GM19455 (cell line): ENCODE measurements at regions not wholly inside any gene's neighbourhood (a gene's known extent, or its start where the extent isn't known, plus 50 kb on each side); places are given as distances from the start of the nearest gene placed in this dataset.
"Not testable (repeated sequence)": the region's sequence is repeated elsewhere in the genome, so short reads cannot be mapped to it uniquely, and the experiment has no call there.

Source experiments
- ATAC-seq: cut with Tn5 transposase; IDR thresholded peaks from one replicate; pipeline ENCODE4 v1.9.1; 2021; ENCODE audit not compliant: unreplicated experiment

DNA sequence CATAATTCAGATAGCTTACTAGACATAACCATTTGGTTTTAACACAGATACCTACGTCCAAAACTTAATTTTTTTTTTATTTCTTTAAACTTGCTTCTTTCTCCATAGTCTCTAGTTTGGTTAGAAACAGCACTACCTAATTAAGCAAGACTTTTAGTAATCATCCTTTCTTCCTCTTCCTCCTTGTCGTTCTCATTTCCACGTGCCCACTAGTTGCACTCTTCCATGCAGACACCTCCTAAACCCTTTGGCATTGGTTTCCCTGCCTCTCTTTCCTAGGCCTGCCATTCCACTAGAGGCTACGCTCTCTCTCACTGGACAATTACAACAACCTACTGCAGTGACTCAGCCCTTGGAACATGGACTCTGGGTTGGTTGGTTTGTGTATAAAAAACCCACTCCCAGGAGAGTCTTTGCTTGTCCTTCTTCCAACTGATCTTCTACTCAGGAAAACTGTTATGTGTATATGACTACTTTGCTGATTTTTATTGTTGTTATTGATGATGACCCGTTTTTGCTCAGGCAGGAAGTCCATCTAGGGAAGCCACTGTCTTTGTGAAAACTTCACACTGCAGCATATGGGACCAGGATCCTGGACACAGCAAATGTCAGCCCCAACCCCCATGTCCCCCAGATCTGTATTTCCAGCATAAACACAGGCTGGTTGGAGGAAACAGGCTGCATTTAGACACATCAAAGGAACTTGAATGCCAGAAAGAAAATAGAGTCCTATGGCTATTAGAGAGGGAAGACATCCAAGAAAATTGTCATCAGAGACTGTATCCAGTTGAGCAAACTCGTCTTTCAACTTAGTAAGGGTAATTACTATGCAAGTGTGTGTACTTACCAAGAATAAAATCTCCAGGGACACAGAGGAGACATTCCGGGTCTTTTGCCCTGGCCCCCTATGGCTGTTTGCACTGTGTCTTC, 503.2 kb downstream of the GADD45G start:
- ATAC-seq = no peak

GRCh38 chr9:90112788-90113187, 508.0 kb downstream of the GADD45G start:
- no peak for ATAC-seq

- ATAC-seq = no peak
These were observed 510.0 kb downstream of the GADD45G start for GRCh38 chr9:90114641-90115425.

GRCh38 chr9:90121762-90122161, 517.0 kb downstream of the GADD45G start:
- no peak for ATAC-seq

DNA sequence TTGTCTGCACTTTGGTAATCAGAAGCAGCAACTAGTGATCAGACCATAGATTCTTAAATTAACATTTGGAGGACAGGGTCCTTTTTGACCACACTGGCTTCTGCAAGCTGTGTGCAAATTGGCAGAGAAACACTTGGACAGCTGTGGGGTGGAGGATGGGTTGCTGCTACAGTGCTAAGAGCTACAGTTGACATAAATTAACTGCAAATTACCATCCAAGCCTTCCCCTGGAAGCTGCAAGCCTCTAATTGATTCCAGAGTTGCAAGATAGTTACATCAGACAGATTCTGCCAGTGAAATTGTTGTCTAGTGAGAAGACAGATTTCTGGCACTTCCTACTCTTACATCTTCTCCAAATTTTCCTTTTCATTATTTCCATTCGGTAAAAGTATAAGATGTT, 517.7 kb downstream of the DIRAS2 start:
- ATAC-seq = no peak

DNA sequence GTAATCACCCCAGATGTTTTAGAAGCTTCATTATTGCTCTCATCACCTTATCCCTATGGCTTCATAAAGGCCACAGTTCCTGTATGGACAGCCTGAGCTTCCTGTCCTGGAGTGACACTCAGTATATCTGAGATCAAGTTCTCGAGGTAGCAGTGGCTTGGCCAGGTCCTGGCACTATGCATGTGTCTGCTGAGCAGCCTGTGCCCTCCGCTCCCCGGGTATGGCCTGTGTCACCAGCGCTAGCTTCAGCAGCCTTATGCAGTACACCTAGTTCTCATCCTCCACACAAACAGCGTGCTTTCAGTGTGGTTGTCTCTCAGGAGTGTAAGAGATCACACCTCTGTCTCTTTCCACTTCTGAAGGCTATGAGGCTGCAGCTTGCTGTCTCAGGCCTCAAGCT, 514.7 kb downstream of the DIRAS2 start:
- no peak for ATAC-seq

- no peak for ATAC-seq
These were observed 513.9 kb downstream of the DIRAS2 start for GRCh38 chr9:90128587-90129190.

- no peak for ATAC-seq
These were observed 513.2 kb downstream of the DIRAS2 start for GRCh38 chr9:90129446-90129845.

GRCh38 chr9:90131568-90131967, 511.1 kb downstream of the DIRAS2 start:
- no peak for ATAC-seq

DNA sequence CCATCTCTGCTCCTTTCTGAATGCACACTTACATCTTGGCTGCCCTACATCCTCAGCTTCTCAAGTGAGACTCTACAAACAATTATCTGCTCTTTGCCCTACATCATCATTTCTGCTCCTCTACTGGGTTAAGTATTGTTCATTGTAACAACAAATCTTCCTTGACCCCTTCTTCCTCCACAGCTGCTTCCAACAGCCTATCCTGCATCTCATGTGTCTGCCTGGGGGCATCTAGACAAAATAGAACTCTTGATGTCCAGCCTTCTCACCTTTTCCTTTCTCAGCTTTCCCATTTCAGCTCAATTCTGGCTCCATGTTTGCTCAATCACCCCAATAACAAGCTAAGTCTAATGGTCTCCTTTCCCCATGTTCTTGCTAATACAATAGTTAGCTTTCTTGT, 509.8 kb downstream of the DIRAS2 start:
- no peak for ATAC-seq

DNA sequence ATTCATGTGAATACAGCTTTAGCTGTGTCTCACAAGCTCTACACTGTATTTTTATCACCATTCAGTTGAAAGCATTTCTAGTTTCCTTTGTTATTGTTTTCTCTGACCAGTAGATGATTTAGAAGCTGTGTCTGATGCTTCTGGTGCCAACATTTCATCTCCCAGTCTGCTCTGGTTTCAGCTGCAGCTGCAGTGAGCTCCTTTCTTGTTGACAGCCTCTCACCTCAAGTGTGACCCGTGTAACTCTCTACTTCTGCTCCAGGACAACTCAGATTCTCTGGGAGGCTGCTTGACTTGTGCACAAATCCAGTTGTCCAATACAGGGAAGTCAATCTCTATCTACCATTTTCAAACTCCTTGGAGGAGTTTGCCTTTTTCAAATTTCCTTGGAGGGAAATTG, 504.8 kb downstream of the DIRAS2 start:
- no peak for ATAC-seq

DNA sequence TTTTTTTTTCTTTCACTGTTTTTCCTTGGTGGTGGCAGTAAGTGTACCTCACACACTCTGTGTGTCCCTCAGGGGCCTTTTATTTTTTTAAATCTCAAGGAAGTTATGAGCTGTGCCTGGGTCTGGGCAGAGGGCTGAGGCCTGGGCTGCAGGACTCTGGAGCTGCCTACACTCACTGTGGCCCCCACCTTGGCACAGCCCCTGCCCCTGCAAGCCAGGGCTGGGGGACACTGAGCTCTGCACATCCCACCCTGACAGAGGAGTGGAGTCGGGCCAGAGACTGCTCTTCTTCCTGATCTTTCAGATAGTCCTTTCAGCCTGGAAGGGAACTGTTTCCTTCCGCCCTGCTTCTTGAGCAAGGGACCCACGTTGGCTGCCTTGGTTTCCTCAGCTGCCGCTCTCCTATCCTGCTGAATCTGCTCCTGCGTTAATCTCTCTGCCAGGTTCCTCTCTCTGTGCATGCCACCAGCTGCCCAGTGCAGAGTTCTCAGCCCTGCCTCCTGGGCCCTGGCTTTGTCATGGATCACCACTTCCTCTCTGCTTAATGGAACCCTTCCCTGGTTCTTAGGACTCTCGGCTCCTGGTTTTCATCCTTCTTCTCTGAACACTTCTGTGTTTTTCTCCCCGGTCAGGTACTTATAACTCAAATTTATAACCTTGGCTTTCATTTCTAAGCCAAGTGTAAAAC, 502.3 kb downstream of the DIRAS2 start:
- ATAC-seq = no peak

- ATAC-seq = no peak
These were observed 500.9 kb downstream of the DIRAS2 start for GRCh38 chr9:90141723-90142122.

GRCh38 chr9:90142580-90142979, 500.0 kb downstream of the DIRAS2 start:
- ATAC-seq = no peak

DNA sequence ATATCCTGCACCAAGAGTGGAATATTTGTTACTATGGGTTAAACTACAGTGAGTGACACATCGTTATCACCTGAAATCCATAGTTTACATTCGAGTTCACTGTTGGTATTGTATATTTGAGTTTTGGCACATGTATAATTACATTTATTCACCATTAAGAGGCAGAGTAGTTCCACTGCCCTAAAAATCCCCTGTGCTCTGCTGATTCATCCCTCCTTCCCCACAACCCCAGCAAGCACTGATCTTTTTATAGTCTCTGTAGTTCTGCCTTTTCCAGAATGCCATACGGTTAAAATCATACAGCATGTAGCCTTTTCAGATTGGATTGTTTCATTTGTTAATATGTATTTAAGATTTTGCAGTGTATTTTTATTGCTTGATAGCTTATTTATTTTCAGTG, 495.2 kb downstream of the DIRAS2 start:
- no peak for ATAC-seq

- no peak for ATAC-seq
These were observed 486.3 kb downstream of the DIRAS2 start for GRCh38 chr9:90156318-90156717.

DNA sequence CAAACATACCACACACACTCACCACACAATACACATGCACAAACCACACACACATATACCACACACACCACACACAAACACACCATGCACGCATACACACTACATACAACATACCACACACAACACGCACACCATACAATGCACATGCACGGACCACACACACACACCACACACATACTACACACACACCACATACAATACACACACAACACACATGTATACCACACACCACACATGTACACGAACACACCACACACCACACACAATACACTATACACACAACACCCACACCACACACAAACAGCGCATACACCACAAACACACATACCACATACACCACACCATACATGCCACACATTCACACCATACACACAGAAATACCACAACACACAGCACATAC, 480.3 kb downstream of the DIRAS2 start:
- no peak for ATAC-seq

- ATAC-seq = no peak
These were observed 479.8 kb downstream of the DIRAS2 start for GRCh38 chr9:90162819-90163218.

DNA sequence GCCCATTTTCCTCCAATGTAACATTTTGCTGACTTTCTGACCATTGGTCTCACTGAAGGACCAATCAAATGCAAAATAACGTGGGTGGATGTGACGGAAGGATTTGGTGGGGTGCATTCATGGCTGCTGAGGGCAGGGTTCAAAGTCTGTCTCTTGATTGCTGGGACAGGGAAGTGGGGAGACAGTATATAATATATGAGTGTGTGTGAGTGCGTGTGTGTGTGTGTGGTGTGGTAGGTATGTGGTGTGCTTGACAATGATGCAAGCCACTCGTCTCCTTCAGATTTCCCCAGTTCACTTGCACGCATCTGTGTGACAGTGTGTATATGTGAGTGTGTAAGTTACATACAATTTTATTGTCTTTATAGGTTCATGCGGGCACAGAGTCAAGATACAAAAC, 477.3 kb downstream of the DIRAS2 start:
- ATAC-seq = no peak

GRCh38 chr9:90166374-90166773, 476.2 kb downstream of the DIRAS2 start:
- not testable (repeated sequence) for ATAC-seq

DNA sequence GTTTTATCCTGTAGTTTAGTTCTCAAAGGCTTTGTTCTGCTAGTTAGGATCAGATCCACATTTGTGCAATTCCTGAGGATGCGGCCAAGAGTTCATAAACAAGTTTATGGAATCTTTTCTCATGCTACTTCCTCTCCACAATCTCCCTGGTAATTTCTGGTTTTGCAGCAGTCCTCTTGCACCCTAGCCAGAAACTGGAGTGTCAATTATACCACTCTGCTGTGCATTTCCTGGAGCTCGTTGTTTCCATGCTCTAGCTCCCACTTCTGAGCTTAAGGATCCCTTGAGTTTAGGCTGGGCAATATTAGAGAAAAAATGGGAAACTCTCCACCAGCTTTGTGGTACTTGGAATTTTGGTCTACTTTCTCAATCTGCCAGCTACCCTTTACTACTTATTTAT, 474.7 kb downstream of the DIRAS2 start:
- no peak for ATAC-seq
